Stimulated activated CD4-positive, alpha-beta T cell treated with anti-CD3 and anti-CD28 coated beads, Interleukin-2, amount 100 ng/mL, for 24 hours (primary cell): ENCODE measurements at regions not wholly inside any gene's neighbourhood (a gene's known extent, or its start where the extent isn't known, plus 50 kb on each side); places are given as distances from the start of the nearest gene placed in this dataset.

Experiments
- DNase-seq, 2 donors: peaks; one replicate each; pipeline ENCODE4 v3.0.0-alpha.2; 2020

DNA sequence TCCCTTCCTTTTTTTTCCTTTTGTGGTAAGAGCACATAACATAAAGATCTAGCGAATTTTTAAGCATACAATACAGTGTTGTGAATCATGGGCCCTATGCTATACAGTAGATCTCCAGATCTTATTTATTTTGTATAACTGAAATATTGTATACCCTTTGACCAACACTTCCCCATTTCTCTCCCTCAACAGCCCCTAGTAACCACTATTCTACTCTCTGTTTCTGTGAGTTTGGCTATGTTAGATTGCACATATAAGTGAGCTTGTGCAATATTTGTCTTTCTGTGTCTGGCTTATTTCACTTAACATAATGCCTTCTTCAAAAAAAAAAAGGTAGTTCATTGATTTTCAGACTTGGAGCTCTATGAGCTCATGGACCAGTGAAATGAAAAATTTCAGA lies 180.5 kb downstream of the C11orf91 start:
- no peak for DNase-seq

DNA sequence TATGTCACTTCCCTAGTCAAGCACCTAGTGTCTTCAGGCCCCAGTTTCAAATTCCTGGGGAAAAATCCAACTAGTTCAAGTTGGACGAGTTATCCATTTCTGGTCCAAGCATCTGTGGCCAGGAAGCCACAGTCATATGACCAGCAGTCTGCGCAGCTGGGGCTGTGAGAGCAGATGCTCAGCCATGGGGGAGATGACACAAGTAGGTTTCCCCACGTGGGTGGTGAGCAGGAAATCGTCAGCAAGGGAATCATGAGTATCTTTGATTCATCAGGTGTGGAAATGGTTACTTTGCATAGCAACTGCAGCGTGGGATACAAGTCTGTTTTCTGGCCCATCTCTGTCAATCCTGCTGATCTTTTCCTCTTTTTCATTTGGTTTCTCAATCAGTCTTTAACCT lies 185.3 kb downstream of the C11orf91 start:
- DNase-seq = peak in 1 of 2 donors; percentile 4

GRCh38 chr11:33514079-33514925 lies 186.3 kb downstream of the C11orf91 start:
- no peak for DNase-seq

DNA sequence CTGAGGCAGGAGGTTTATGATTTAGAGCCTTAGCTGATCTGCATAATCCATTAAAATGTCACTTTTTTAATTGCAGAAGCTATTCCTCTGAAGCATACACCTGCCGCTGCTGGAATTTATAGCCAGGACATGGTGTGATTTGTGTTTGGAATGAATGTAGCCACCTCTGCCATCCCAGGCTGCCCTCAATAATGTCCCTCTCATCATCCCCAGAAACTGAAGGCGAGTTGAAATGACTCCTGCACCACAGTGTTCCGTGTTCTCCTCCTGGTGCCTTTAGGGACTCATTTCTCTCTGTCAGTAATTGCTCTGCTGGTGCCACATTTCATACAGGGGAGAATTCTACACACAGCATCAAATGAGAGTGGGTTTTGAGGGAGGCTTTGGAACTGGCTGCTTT lies 191.0 kb downstream of the C11orf91 start:
- no peak for DNase-seq

DNA sequence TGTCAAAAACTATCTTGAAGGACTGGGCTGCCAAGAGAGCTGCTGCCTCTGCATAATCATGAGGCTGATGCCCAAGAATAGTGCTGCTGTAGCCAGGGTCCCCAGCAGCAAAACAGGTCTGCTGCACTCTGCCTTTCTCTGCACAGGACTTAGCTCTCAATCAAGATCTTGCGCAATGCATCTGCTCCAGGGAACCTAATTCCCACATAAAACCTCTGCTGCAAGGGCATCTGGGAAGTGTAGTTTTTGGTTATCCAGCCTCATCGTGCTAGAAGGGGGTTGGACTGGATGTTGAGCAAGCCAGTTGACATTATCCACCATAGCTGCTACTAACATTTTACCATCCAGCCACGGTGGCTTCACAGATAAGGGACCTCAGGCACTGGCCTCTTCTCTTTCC lies 192.7 kb downstream of the C11orf91 start:
- no peak for DNase-seq

GRCh38 chr11:33507356-33507755 lies 193.3 kb downstream of the C11orf91 start:
- no peak for DNase-seq

- DNase-seq = no peak
Observed at GRCh38 chr11:33505093-33505492, 195.5 kb downstream of the C11orf91 start.

- DNase-seq = no peak
Observed at GRCh38 chr11:33500861-33501479, 199.7 kb downstream of the C11orf91 start.

DNA sequence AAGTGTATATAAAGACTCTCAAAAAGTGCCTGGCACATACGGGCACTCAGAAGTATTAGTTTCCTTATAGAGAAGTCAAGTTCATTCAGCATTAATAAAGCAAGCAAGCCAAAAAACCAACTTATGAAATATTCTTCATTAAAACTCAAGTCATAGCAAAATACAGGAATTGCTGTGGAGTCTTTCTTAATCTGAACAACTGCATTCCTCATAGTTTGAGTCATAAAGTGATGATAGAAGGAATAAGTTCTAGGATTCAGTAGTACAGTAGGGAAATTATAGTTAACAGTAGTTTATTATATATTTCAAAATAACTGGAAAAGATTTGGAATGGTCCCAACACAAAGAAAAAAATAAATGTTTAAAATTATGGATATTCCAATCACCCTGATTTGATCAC lies 200.3 kb downstream of the C11orf91 start:
- no peak for DNase-seq

- DNase-seq = no peak
Observed at GRCh38 chr11:33492596-33492995, 208.0 kb downstream of the C11orf91 start.

DNA sequence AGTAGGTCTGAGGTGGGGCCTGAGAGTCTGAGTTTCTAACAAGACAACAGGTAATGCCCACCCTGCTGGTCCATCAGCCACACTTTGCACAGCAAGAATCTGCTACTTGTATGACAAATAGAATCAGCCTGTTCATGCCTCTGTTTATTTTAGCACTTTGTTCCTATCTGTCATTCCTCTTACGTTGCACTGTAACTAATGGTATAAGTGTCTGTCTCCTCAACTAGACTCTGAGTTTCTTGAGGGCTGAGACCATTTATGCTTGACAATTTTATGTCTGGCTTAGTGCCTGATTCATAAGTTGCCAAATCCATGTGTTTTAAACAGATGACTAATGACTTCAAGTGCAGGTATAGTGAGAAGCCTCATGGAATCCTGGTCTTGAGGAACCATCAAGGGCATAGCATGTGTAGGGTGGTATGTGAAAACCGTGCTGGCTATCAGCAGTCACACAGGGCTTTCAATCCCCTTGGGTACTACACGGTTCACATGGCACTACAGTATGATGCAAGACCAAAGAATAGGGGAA lies 209.7 kb downstream of the C11orf91 start:
- no peak for DNase-seq

- no peak for DNase-seq
Observed at GRCh38 chr11:33488971-33489370, 211.7 kb downstream of the C11orf91 start.

DNA sequence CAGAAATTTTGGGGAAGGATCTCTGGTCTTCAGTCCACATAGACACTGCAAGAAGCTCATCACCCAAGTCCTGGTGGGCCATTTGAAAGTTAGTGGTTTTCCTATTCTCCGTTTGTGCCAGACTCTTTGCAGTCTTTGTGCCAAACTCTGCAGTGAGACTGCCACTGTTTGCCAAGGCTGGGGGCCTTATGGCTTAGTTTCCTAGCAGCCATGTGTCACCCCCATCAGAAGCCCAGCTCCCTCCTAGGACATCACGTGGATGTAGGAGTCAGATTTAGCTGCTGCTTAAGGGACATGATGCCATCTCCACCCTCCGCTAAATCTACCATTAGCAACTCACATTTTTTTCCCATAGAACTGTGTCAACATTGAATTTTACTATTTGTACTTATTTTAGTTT lies 220.0 kb downstream of the C11orf91 start:
- DNase-seq = no peak

DNA sequence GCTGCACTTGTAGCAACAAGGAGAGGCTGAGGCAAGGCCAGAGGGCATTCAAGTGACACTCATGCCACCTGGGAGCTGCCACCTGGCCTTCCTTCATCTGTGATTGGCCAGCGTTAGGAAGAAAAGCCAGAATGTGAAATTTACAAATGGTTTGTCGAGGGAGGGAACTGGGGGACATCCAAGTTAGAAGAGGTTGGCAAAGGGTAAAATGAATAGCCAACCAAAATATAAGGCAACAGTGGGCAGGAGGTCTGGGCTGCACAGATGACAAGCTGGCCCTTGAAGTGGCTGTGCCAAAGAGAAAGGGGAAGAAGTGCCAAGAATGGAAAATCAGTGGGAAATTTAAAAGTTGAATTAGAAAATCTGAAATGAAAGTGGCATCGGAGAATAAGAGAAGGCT lies 221.4 kb downstream of the C11orf91 start:
- no peak for DNase-seq

DNA sequence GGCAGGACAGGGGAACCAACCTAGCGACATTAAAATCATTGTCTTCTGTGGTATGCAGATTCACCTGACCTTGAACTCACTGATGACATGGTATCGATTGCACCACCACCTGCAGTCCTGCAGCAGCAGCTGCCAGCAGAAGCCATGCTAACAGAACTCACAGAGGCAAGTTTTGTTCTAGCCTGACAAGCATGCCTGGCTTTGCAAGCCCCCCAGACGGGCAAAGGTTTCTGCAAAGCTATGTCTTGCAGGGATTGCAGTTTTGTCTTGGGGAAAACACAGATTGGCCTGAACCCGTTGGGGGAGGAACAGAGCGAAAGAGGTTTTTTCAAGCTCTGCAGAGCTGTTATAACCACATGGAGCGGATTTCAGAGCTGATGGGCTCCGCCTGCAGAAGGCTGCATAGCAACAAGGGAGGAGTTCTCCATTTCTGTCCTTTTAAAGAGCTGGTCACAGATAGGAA lies 221.0 kb downstream of the HIPK3 start:
- no peak for DNase-seq

DNA sequence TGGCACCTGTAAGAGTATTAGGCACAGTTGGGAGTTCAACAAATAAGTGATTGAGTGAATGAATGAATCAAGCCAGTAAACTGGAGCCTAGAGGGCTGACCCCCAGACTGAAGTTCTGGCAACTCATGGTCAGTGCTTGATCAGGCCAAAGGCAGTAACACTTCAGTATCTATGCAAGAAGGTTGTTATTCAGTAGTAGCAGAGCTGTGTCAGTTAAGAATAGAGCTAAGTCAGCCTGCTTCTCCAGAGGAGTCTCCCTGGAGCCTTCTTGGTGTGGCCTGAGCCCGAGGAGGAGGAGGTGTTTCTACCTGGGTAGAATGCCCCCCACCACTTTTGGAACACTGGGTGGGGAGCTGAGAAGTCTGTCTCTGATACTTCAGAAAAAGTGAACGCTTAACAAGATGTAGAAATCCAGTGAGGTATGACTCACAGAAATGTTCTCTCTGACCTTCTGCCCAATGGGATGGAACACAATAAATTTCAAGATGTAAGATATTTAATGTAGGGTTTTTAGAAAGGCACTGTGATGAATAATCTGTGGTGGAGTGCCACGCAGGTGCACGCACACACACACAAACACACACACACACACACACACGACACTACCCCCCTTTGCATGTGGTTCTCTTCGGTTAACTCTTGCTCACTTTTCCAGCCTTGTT lies 219.9 kb downstream of the HIPK3 start:
- no peak for DNase-seq

DNA sequence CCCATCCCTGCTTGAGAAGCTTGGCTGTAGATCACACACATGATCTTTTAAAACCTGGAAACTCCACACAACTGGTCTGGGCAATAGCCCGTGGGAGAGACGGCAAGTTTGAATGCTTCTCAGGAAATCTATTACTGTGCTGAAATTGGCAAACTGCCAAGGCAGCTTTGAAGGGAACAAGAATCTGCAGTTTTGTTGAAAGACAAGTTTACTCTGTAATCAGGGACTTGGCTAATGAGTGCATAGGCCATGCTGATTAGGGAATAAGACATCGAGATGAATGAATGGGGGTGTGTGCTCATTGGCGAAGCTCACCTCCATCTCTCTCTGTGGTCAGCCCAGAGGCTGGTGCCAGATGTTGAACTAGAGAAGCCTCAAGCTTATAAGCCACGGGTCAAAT lies 218.8 kb downstream of the HIPK3 start:
- no peak for DNase-seq

GRCh38 chr11:33474866-33475265 lies 217.7 kb downstream of the HIPK3 start:
- no peak for DNase-seq

GRCh38 chr11:33471541-33471940 lies 214.4 kb downstream of the HIPK3 start:
- DNase-seq = no peak

DNA sequence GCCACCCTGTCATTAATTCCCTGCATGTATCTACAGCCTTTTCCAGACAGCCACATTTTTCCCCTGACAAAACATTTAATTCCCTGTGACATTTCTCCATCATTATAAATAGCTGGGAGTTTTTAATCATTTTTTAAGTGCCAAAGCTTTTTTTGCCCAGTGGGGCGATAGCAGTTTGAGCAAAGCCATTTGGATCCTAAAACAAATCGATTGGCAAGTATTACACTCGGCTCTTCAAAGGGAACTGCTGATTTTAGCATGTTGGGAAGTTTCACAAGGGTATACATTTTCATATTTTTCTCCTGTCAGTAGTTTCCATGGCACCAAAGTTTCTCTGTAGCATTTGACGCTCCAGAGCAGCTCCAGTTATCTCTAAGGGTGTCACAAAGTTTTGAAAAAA lies 210.8 kb downstream of the HIPK3 start:
- DNase-seq = no peak

DNA sequence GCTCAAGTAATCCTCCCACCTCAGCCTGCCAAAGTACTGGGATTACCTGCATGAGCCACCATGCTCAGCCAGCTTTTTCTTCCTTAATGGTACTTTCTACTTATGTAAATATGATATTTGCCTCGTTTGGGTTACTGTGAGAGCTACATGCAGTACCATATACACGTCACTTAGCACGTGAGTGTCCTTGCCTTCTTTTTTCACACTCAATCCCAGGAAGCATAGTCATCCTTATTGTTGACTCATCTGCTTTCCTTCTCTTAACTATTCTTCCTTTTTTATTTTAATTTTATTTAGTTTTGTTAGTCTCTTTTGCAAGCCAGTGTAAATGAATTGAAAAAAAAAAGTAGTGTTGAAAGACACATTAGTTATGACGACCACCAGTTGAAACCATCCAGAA lies 205.9 kb downstream of the HIPK3 start:
- DNase-seq = no peak

DNA sequence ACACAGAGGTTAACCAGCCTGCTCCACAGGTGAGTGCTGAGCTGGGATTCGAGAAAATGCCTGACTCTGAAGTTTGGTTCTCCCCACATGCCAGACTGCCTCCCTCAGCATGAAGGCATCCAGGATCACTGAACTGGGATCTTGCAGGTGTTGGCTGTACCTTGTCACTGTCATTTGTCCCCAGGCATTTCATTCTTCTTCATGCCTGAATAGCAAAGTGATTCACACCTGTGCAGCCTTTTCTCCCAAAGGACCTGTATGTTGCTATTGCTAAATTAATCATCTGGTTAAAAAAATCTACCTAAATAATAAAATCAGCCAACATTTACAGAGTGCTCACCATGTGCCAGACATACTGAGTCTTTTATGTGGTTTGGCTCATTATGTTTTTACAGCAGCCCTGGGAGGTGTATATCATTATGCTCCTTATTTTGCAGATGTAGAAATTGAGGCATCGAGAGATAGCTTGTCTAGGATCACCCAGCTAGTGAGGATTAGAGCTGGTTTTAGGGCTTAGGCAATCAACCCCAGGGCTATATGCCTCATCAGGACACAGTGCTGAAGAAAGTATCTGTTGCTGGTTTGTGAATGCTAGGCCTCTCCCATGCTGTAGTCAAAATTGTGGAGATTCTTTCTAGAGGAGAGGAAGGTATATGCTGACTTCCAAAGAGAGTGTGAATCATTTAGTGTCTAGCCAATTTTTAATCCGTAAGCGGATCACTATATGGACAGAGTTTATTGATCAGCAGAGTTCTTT lies 204.4 kb downstream of the HIPK3 start:
- DNase-seq = no peak

DNA sequence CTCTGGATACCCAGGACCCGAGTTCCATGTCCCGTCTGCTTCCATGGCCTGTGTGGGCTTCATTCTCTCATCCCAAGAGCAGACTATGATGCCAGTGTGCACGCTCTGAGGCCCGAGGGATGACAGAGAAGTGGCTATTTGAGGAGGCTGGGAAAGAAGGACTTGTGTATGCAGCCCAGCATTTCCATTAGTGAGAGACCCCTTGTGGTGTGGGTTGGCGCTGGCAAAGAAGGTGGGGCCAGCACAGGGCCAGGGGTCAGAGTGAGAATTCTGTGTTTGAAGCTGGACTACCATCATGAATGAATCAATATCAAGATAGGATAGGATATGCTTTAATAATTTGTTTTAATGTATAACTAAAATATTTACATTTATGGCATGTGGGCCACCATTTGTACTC lies 200.8 kb downstream of the HIPK3 start:
- no peak for DNase-seq
